T-cell (primary cell): ENCODE measurements at regions not wholly inside any gene's neighbourhood (a gene's known extent, or its start where the extent isn't known, plus 50 kb on each side); places are given as distances from the start of the nearest gene placed in this dataset.

Source experiments
- ATAC-seq, 4 experiments: fragments of 200-7000 bp in 3 of 4; fragments of 150-1000 bp in 1 of 4; cut with Tn5 transposase; replicated peaks in 1 of 4; 1 replicate in 3 of 4; 2 replicates in 1 of 4; pipeline ENCODE4 v1.10.0; 2021; ENCODE audit warnings: moderate library complexity in 3 of 4, mild to moderate bottlenecking in 2 of 4, moderate number of reproducible peaks in 1 of 4
- CTCF ChIA-PET, 2 donors: fragments of 300-600 bp; sonication (Branson Sonifier 250); formaldehyde crosslinking; loops; one replicate each; lab custom pipeline; 2022; ENCODE audit warnings: antibody characterized with exemption in 2 of 2; lab: Charles Lee
- POLR2A ChIA-PET, 2 donors: fragments of 300-600 bp; sonication (Branson Sonifier 250); formaldehyde crosslinking; loops; one replicate each; lab custom pipeline; 2022; ENCODE audit warnings: antibody characterized with exemption in 2 of 2; lab: Charles Lee
- DNase-seq, 35 experiments: peaks; one replicate each; pipeline versions ENCODE4 v3.0.0 to v3.0.0-alpha.2; 2013 to 2023
- H3K27ac ChIP-seq: one replicate; pipeline ENCODE4 v1.5.1; 2013; ENCODE audit warnings: low read length
- H3K27me3 ChIP-seq, 2 experiments: replicated peaks in 1 of 2; 1 replicate in 1 of 2; 2 replicates in 1 of 2; pipeline versions ENCODE4 v1.6.1 to v1.7.0; 2013; ENCODE audit warnings: low read length in 1 of 2, mixed read lengths in 1 of 2; ENCODE audit not compliant: control insufficient read depth in 2 of 2, insufficient read depth in 2 of 2; ENCODE audit errors: extremely low read depth in 1 of 2
- H3K36me3 ChIP-seq, 2 donors: 1 replicate in 1 of 2; 2 replicates in 1 of 2; pipeline versions ENCODE4 v1.6.1 to v1.7.0; 2013; ENCODE audit warnings: low read length in 1 of 2; ENCODE audit not compliant: control insufficient read depth in 2 of 2, insufficient read depth in 1 of 2; ENCODE audit errors: extremely low read depth in 1 of 2
- H3K4me1 ChIP-seq, 2 experiments: 1 replicate in 1 of 2; 2 replicates in 1 of 2; pipeline versions ENCODE4 v1.6.1 to v1.7.0; 2013; ENCODE audit warnings: low read length in 2 of 2, mixed read lengths in 1 of 2; ENCODE audit not compliant: insufficient read depth in 2 of 2, control insufficient read depth in 1 of 2; ENCODE audit errors: extremely low read depth in 1 of 2
- H3K4me3 ChIP-seq, 2 donors: 1 replicate in 1 of 2; 2 replicates in 1 of 2; pipeline versions ENCODE4 v1.5.1 to v1.7.0; 2013; ENCODE audit warnings: mild to moderate bottlenecking in 2 of 2, low read length in 1 of 2, moderate library complexity in 1 of 2; ENCODE audit not compliant: control insufficient read depth in 1 of 2; ENCODE audit errors: extremely low read depth in 1 of 2
- H3K9me3 ChIP-seq: 2 replicates; pipeline ENCODE4 v1.7.0; 2013
- H3K27ac Mint-ChIP-seq, 2 donors: one replicate each; pipeline ENCODE4 v1.8.0; 2020 to 2021; ENCODE audit warnings: mild to moderate bottlenecking in 2 of 2, mixed read lengths in 2 of 2
- H3K27me3 Mint-ChIP-seq, 2 donors: one replicate each; pipeline ENCODE4 v1.8.0; 2021 to 2022; ENCODE audit warnings: mixed read lengths in 2 of 2
- H3K36me3 Mint-ChIP-seq: one replicate; pipeline ENCODE4 v1.8.0; 2021; ENCODE audit warnings: mixed read lengths
- H3K4me1 Mint-ChIP-seq, 3 donors: one replicate each; pipeline ENCODE4 v1.8.0; 2020 to 2022; ENCODE audit warnings: mixed read lengths in 3 of 3, mild to moderate bottlenecking in 1 of 3
- H3K4me3 Mint-ChIP-seq, 3 donors: one replicate each; pipeline ENCODE4 v1.8.0; 2020 to 2022; ENCODE audit warnings: mild to moderate bottlenecking in 3 of 3, mixed read lengths in 3 of 3, moderate library complexity in 3 of 3
- H3K9me3 Mint-ChIP-seq, 3 donors: one replicate each; pipeline ENCODE4 v1.8.0; 2020 to 2022; ENCODE audit warnings: mixed read lengths in 3 of 3
- WGBS: methylation state at CpG from one replicate; pipeline ENCODE4 v1.1.5; 2013; ENCODE audit warnings: missing lambda C conversion rate; ENCODE audit not compliant: insufficient coverage; 5-methylcytosine and 5-hydroxymethylcytosine counted together

- Mint-ChIP-seq H3K36me3 (no peaks in the 10 kb centered on the region), H3K27me3 (peaks cover 0 to 15% of the 10 kb centered on the region in 2 donors), H3K9me3 (no peaks in the 10 kb centered on the region), H3K27ac (no peak overlapping the region), H3K4me1 (peaks cover 12 to 23% (median 21%) of the 10 kb centered on the region in 3 donors), H3K4me3 (no peak overlapping the region)
- no peak overlapping the region for H3K27ac ChIP-seq
- ATAC-seq: no peak
- WGBS: no CpG with 5 or more reads among the region's 1 CpG
- H3K4me3 ChIP-seq: no peak overlapping the region
- peaks cover 4 to 6% of the 10 kb centered on the region in 2 experiments for H3K4me1 ChIP-seq
- no peaks in the 10 kb centered on the region for H3K36me3 ChIP-seq
- POLR2A ChIA-PET: no interaction called here
- CTCF ChIA-PET: no interaction called here
- peaks cover 0 to 2% of the 10 kb centered on the region in 2 experiments for H3K27me3 ChIP-seq
- H3K9me3 ChIP-seq: no peaks in the 10 kb centered on the region
- no peak for DNase-seq
These were observed 468.8 kb downstream of the BCOR start for GRCh38 chrX:39629001-39629400.

- H3K4me1 ChIP-seq: peaks cover 4 to 6% of the 10 kb centered on the region in 2 experiments
- no CpG with 5 or more reads among the region's 2 CpGs for WGBS
- Mint-ChIP-seq H3K9me3 (no peaks in the 10 kb centered on the region), H3K36me3 (no peaks in the 10 kb centered on the region), H3K27ac (peak overlapping the region in 1 of 2 donors; percentile 57), H3K4me3 (no peak overlapping the region), H3K4me1 (peaks cover 12 to 23% (median 21%) of the 10 kb centered on the region in 3 donors), H3K27me3 (peaks cover 0 to 15% of the 10 kb centered on the region in 2 donors)
- H3K27me3 ChIP-seq: peaks cover 0 to 2% of the 10 kb centered on the region in 2 experiments
- no peaks in the 10 kb centered on the region for H3K9me3 ChIP-seq
- ChIA-PET CTCF (interaction anchor here in 1 of 2 donors (0.7 kb wide), 1 partner anchor 13 kb away, joined by 4 read pairs; no protein-coding TSS in a partner anchor), POLR2A (interaction anchor here in 1 of 2 donors (0.6 kb wide), 1 partner anchor 1390 kb away, joined by 3 read pairs; no protein-coding TSS in a partner anchor)
- no peaks in the 10 kb centered on the region for H3K36me3 ChIP-seq
- ATAC-seq (no peak), DNase-seq (no peak)
- H3K4me3 ChIP-seq: no peak overlapping the region
- no peak overlapping the region for H3K27ac ChIP-seq
These were observed 467.4 kb downstream of the BCOR start for GRCh38 chrX:39630344-39630743.

GRCh38 chrX:39631276-39632229 is 466.2 kb downstream of the BCOR start:
- POLR2A ChIA-PET: no interaction called here
- 80% methylated on average over 1 of the region's 4 CpGs for WGBS
- no peaks in the 10 kb centered on the region for H3K9me3 ChIP-seq
- CTCF ChIA-PET: no interaction called here
- no peak overlapping the region for H3K4me3 ChIP-seq
- Mint-ChIP-seq H3K27me3 (peaks cover 0 to 9% of the 10 kb centered on the region in 2 donors), H3K36me3 (no peaks in the 10 kb centered on the region), H3K27ac (no peak overlapping the region), H3K4me3 (no peak overlapping the region), H3K4me1 (peaks cover 11 to 19% (median 17%) of the 10 kb centered on the region in 3 donors), H3K9me3 (no peaks in the 10 kb centered on the region)
- H3K27me3 ChIP-seq: peaks cover 0 to 2% of the 10 kb centered on the region in 2 experiments
- H3K27ac ChIP-seq: no peak overlapping the region
- H3K36me3 ChIP-seq: no peaks in the 10 kb centered on the region
- peaks cover 4 to 6% of the 10 kb centered on the region in 2 experiments for H3K4me1 ChIP-seq
- no peak for ATAC-seq
- no peak for DNase-seq

GRCh38 chrX:39633293-39633692 is 464.5 kb downstream of the BCOR start:
- ATAC-seq (no peak), DNase-seq (no peak)
- POLR2A ChIA-PET: no interaction called here
- Mint-ChIP-seq H3K36me3 (no peaks in the 10 kb centered on the region), H3K4me3 (no peak overlapping the region), H3K9me3 (no peaks in the 10 kb centered on the region), H3K27ac (no peak overlapping the region), H3K4me1 (peaks cover 9 to 11% (median 9%) of the 10 kb centered on the region in 3 donors), H3K27me3 (peaks cover 0 to 9% of the 10 kb centered on the region in 2 donors)
- H3K27ac ChIP-seq: no peak overlapping the region
- no CpG with 5 or more reads among the region's 2 CpGs for WGBS
- no peaks in the 10 kb centered on the region for H3K36me3 ChIP-seq
- no peaks in the 10 kb centered on the region for H3K27me3 ChIP-seq
- no peaks in the 10 kb centered on the region for H3K9me3 ChIP-seq
- CTCF ChIA-PET: no interaction called here
- peaks cover 3 to 4% of the 10 kb centered on the region in 2 experiments for H3K4me1 ChIP-seq
- H3K4me3 ChIP-seq: no peak overlapping the region

GRCh38 chrX:39636481-39636880 is 461.3 kb downstream of the BCOR start:
- Mint-ChIP-seq H3K4me3 (no peak overlapping the region), H3K9me3 (peaks cover 0 to 3% (median 0%) of the 10 kb centered on the region in 3 donors), H3K4me1 (no peaks in the 10 kb centered on the region), H3K27me3 (peaks cover 0 to 5% of the 10 kb centered on the region in 2 donors), H3K36me3 (no peaks in the 10 kb centered on the region), H3K27ac (no peak overlapping the region)
- Histone ChIP-seq H3K4me1 (no peaks in the 10 kb centered on the region), H3K27me3 (peaks cover 0 to 3% of the 10 kb centered on the region in 2 experiments), H3K9me3 (no peaks in the 10 kb centered on the region), H3K27ac (no peak overlapping the region), H3K36me3 (no peaks in the 10 kb centered on the region), H3K4me3 (no peak overlapping the region)
- CTCF ChIA-PET: no interaction called here
- POLR2A ChIA-PET: no interaction called here
- no peak for ATAC-seq
- 100% methylated on average over 1 of the region's 3 CpGs for WGBS
- no peak for DNase-seq

GRCh38 chrX:39638526-39638925 is 459.2 kb downstream of the BCOR start:
- Histone ChIP-seq H3K27ac (no peak overlapping the region), H3K27me3 (peaks cover 0 to 3% of the 10 kb centered on the region in 2 experiments), H3K4me1 (no peaks in the 10 kb centered on the region), H3K9me3 (no peaks in the 10 kb centered on the region), H3K4me3 (no peak overlapping the region), H3K36me3 (no peaks in the 10 kb centered on the region)
- Mint-ChIP-seq H3K36me3 (no peaks in the 10 kb centered on the region), H3K4me1 (no peaks in the 10 kb centered on the region), H3K27me3 (peaks cover 0 to 14% of the 10 kb centered on the region in 2 donors), H3K27ac (no peak overlapping the region), H3K9me3 (peaks cover 0 to 3% (median 0%) of the 10 kb centered on the region in 3 donors), H3K4me3 (no peak overlapping the region)
- CTCF ChIA-PET: no interaction called here
- POLR2A ChIA-PET: no interaction called here
- no CpG with 5 or more reads among the region's 2 CpGs for WGBS
- DNase-seq (no peak), ATAC-seq (no peak)
